ENCODE measurements at regions not wholly inside any gene's neighbourhood (a gene's known extent, or its start where the extent isn't known, plus 50 kb on each side); places are given as distances from the start of the nearest gene placed in this dataset.

DNA sequence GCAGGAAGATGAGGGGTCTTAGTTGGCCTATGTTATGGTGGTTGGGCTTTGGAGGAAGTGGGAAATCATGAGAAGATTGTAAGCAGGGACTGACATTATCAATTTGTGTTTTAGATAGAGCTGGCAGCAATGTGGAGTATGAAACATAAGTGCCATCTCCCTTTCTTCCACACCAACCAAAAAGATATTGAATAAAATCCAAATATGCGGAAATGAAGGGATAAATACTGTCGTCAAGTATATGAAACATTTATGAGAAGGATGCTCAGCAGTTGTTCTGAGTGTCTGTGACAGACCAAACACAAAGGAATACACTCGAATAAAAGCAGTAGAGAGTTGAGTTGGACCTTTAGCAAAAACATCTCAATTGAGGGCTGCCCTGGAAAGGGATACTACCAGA lies 1090.0 kb upstream of the ZEB2 start:
- Histone ChIP-seq H3K27me3 (no peaks in the 10 kb centered on the region), H3K4me3 (ENCODE audit: low read depth in 1 of 2, low read length in 1 of 2) (no peak overlapping the region), H3K9me3 (no peaks in the 10 kb centered on the region), H3K4me1 (ENCODE audit: control insufficient read depth in 1 of 2, insufficient read depth in 1 of 2, low read depth in 1 of 2, low read length in 1 of 2) (no peaks in the 10 kb centered on the region), H3K36me3 (no peaks in the 10 kb centered on the region), H3K27ac (no peak overlapping the region)
- TF ChIP-seq, protein P1, sequence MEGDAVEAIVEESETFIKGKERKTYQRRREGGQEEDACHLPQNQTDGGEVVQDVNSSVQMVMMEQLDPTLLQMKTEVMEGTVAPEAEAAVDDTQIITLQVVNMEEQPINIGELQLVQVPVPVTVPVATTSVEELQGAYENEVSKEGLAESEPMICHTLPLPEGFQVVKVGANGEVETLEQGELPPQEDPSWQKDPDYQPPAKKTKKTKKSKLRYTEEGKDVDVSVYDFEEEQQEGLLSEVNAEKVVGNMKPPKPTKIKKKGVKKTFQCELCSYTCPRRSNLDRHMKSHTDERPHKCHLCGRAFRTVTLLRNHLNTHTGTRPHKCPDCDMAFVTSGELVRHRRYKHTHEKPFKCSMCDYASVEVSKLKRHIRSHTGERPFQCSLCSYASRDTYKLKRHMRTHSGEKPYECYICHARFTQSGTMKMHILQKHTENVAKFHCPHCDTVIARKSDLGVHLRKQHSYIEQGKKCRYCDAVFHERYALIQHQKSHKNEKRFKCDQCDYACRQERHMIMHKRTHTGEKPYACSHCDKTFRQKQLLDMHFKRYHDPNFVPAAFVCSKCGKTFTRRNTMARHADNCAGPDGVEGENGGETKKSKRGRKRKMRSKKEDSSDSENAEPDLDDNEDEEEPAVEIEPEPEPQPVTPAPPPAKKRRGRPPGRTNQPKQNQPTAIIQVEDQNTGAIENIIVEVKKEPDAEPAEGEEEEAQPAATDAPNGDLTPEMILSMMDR (IDR thresholded peaks at IDR 0.05), result no peak

DNA sequence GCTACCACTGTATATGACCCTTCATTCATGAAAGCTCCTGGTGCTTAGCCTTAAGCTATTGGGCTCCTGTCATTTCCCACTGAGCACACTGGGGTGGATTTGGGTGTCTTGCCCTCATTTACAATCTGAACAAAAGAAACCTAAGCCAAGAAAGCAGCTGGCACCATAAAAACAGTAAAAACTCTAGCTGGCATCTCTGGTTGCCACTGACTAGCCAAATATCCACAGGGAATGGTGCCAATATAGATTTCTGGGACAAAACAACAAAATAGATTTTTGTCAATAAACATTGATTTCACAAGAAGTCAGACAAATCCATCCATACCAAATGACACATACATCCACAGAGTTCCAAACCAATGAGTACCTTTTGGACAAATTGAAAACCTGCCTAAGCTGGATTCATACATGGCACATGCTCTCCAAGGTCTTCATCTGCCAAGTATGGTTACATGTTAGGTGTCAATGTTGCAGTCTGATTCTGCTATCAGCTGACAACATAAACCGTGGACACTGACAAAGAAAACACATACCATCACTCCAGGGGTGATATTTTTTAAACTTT lies 1081.5 kb upstream of the ZEB2 start:
- no peaks in the 10 kb centered on the region for H3K27me3 ChIP-seq
- no peak overlapping the region for H3K27ac ChIP-seq
- no peaks in the 10 kb centered on the region for H3K9me3 ChIP-seq
- H3K4me1 ChIP-seq (ENCODE audit: control insufficient read depth in 1 of 2, insufficient read depth in 1 of 2, low read depth in 1 of 2, low read length in 1 of 2), result no peaks in the 10 kb centered on the region
- H3K4me3 ChIP-seq (ENCODE audit: low read depth in 1 of 2, low read length in 1 of 2), result no peak overlapping the region
- H3K36me3 ChIP-seq, result no peaks in the 10 kb centered on the region
- TF ChIP-seq, protein P1 (IDR thresholded peaks at IDR 0.05), result no peak

DNA sequence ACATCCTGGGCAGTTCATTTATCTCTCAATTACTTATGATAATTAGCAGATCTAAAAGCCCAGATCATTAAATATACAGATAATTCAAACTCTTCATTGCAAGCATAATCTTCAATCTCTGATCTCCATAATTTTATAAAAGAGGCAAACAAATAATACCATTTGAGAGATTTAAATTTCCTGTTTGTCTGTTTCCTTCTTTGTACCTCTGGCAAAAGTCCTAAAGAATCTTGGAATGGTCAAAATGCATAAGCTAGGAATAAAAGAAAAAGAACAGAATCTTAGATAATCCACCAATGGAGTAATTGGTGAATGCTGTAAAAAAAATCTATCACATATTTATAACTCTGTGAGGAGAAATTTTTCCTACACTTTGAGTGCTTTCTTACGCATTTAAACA lies 1080.9 kb upstream of the ZEB2 start:
- H3K27me3 ChIP-seq, result no peaks in the 10 kb centered on the region
- TF ChIP-seq, protein P1 (IDR thresholded peaks at IDR 0.05), result no peak
- H3K27ac ChIP-seq, result no peak overlapping the region
- H3K4me1 ChIP-seq (ENCODE audit: control insufficient read depth in 1 of 2, insufficient read depth in 1 of 2, low read depth in 1 of 2, low read length in 1 of 2), result no peaks in the 10 kb centered on the region
- H3K4me3 ChIP-seq (ENCODE audit: low read depth in 1 of 2, low read length in 1 of 2), result no peak overlapping the region
- no peaks in the 10 kb centered on the region for H3K36me3 ChIP-seq
- H3K9me3 ChIP-seq, result no peaks in the 10 kb centered on the region

DNA sequence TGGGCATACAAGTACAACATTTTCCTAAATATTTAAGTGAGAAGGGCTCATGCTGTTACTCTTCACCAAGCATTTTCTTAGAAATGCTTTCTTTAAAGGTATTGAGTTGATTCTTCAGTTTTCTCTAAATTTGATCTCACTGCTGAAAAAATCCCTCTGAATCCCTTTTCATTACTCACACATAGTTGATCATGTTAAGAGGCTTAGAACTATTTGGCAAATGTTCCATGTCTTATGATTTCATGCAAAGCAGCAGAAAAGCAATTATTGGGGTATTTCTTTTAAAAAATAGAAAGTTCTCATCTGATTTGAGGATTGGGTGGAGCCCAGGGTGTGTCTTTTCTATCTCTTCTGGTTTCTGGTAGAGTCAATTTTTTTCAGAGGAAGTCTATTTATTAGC lies 1079.8 kb upstream of the ZEB2 start:
- no peaks in the 10 kb centered on the region for H3K9me3 ChIP-seq
- no peak overlapping the region for H3K4me3 ChIP-seq (ENCODE audit: low read depth in 1 of 2, low read length in 1 of 2)
- TF ChIP-seq, protein P1 (IDR thresholded peaks at IDR 0.05), result no peak
- no peaks in the 10 kb centered on the region for H3K27me3 ChIP-seq
- H3K36me3 ChIP-seq, result no peaks in the 10 kb centered on the region
- H3K4me1 ChIP-seq (ENCODE audit: control insufficient read depth in 1 of 2, insufficient read depth in 1 of 2, low read depth in 1 of 2, low read length in 1 of 2), result no peaks in the 10 kb centered on the region
- H3K27ac ChIP-seq, result no peak overlapping the region

DNA sequence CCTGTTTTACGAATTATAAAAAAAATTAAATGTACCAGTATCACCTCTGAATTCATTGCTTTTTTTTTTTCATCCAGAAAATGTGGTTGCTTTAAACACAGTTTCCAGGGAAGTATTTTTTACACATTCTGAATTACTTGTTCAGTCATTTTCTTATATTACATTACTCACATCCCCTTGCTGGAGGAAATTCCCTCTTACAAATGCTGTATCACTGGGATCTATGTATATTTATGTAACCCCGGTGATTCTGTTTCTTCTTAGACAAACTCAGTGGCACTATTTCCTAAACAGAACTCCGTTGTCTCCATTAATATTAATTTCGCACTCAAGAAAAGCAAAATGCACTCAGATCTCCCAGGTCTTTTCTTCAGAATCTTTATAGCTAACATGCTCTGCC lies 1078.5 kb upstream of the ZEB2 start:
- Histone ChIP-seq H3K4me3 (ENCODE audit: low read depth in 1 of 2, low read length in 1 of 2) (no peak overlapping the region), H3K36me3 (no peaks in the 10 kb centered on the region), H3K4me1 (ENCODE audit: control insufficient read depth in 1 of 2, insufficient read depth in 1 of 2, low read depth in 1 of 2, low read length in 1 of 2) (no peaks in the 10 kb centered on the region), H3K27me3 (no peaks in the 10 kb centered on the region), H3K27ac (no peak overlapping the region), H3K9me3 (no peaks in the 10 kb centered on the region)
- TF ChIP-seq, protein P1 (IDR thresholded peaks at IDR 0.05), result no peak

DNA sequence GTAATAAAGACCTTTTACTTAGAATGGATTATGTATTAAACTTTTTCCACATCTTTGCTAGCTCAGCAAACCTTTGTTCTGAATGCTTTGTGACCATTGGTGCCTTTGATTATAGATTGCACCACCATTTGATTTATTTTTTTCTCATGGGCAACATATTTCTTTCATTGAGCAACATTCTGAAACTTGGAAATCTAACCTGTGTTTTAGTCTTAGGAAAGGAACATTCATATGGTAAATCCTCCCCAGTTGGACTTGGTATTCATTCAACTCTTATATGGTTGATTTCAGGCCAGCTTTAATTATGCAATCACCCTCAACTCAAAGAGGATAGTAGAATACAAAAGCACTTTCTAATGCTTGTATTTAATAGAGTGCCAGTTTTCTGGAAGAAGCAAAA lies 1077.9 kb upstream of the ZEB2 start:
- no peaks in the 10 kb centered on the region for H3K27me3 ChIP-seq
- H3K27ac ChIP-seq, result no peak overlapping the region
- no peak overlapping the region for H3K4me3 ChIP-seq (ENCODE audit: low read depth in 1 of 2, low read length in 1 of 2)
- no peaks in the 10 kb centered on the region for H3K9me3 ChIP-seq
- no peaks in the 10 kb centered on the region for H3K4me1 ChIP-seq (ENCODE audit: control insufficient read depth in 1 of 2, insufficient read depth in 1 of 2, low read depth in 1 of 2, low read length in 1 of 2)
- H3K36me3 ChIP-seq, result no peaks in the 10 kb centered on the region
- TF ChIP-seq, protein P1 (IDR thresholded peaks at IDR 0.05), result no peak

All from neutrophil (primary cell).